ENCODE measurements at regions not wholly inside any gene's neighbourhood (a gene's known extent, or its start where the extent isn't known, plus 50 kb on each side); places are given as distances from the start of the nearest gene placed in this dataset.

- TF ChIP-seq CTCF (optimal IDR thresholded peaks at IDR 0.05 in 1 of 3, IDR thresholded peaks at IDR 0.05 in 1 of 3, conservative IDR thresholded peaks at IDR 0.05 in 1 of 3; ENCODE audit: extremely low read depth in 1 of 3, insufficient read depth in 2 of 3, low read length in 3 of 3) (no peak), EZH2 (IDR thresholded peaks at IDR 0.05; ENCODE audit: low read length) (no peak)
These were observed 58.7 kb upstream of the RGS1 start for GRCh38 chr1:192516776-192517297.

Measured in keratinocyte (primary cell).